DOHH2 (cell line): ENCODE measurements at regions not wholly inside any gene's neighbourhood (a gene's known extent, or its start where the extent isn't known, plus 50 kb on each side); places are given as distances from the start of the nearest gene placed in this dataset.

Experiments
- EZH2phosphoT487 ChIP-seq: fragments of 200-600 bp; sonication (generic); IDR thresholded peaks from 2 replicates; pipeline ENCODE4 v1.6.1; 2017; ENCODE audit warnings: borderline replicate concordance, mild to moderate bottlenecking, antibody characterized with exemption, low read length, moderate library complexity, mixed read lengths
- TF ChIP-seq, protein P1 (sequence below): fragments of 200-600 bp; sonication (generic); IDR thresholded peaks from one replicate; pipeline ENCODE4 v1.5.1; 2014; ENCODE audit warnings: antibody characterized with exemption, mild to moderate bottlenecking, low read depth, low read length; ENCODE audit not compliant: poor library complexity, severe bottlenecking

DNA sequence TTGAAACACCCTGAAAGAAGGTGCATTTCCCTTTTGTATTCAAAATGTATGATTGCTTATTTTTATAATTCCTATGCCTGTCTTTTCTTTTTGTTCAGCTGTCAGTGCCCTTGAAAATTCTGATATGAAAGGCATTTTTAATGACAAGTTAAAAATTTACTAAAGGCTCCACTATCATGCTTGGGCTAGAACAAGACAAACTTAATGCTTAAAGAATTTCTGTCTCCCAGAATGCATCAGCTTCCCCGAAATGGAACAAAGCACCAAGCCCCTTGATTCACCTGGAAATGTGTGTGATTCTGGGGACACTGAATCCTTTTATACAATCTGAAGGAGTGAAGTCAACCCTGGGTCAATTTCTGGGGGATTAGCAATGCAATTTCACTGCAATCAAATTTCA lies 457.5 kb downstream of the LMO4 start:
- TF ChIP-seq, protein P1, sequence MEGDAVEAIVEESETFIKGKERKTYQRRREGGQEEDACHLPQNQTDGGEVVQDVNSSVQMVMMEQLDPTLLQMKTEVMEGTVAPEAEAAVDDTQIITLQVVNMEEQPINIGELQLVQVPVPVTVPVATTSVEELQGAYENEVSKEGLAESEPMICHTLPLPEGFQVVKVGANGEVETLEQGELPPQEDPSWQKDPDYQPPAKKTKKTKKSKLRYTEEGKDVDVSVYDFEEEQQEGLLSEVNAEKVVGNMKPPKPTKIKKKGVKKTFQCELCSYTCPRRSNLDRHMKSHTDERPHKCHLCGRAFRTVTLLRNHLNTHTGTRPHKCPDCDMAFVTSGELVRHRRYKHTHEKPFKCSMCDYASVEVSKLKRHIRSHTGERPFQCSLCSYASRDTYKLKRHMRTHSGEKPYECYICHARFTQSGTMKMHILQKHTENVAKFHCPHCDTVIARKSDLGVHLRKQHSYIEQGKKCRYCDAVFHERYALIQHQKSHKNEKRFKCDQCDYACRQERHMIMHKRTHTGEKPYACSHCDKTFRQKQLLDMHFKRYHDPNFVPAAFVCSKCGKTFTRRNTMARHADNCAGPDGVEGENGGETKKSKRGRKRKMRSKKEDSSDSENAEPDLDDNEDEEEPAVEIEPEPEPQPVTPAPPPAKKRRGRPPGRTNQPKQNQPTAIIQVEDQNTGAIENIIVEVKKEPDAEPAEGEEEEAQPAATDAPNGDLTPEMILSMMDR, result no peak
- TF ChIP-seq EZH2phosphoT487, result no peak
